GM18517 (cell line): ENCODE measurements at regions not wholly inside any gene's neighbourhood (a gene's known extent, or its start where the extent isn't known, plus 50 kb on each side); places are given as distances from the start of the nearest gene placed in this dataset.

Experiments
- ATAC-seq: cut with Tn5 transposase; IDR thresholded peaks from one replicate; pipeline ENCODE4 v1.9.1; 2021; ENCODE audit warnings: mild to moderate bottlenecking, moderate library complexity; ENCODE audit not compliant: unreplicated experiment

- no peak for ATAC-seq
Measured at GRCh38 chr12:29086325-29087271, 62.5 kb upstream of the FAR2 start.

GRCh38 chr12:29088611-29089219 lies 60.4 kb upstream of the FAR2 start:
- ATAC-seq = no peak
